ENCODE measurements at regions not wholly inside any gene's neighbourhood (a gene's known extent, or its start where the extent isn't known, plus 50 kb on each side); places are given as distances from the start of the nearest gene placed in this dataset.

GRCh38 chr6:91447081-91447480 lies 860.2 kb upstream of the MAP3K7 start:
- Histone ChIP-seq H3K9me3 (replicated peaks in 1 of 2; ENCODE audit: control insufficient read depth in 1 of 2, insufficient read depth in 1 of 2, low read length in 2 of 2) (no peaks in the 10 kb centered on the region), H3K4me1 (ENCODE audit: control insufficient read depth in 1 of 2, insufficient read depth in 2 of 2, low read length in 2 of 2) (no peaks in the 10 kb centered on the region), H3K79me2 (ENCODE audit: insufficient read depth, low read length) (no peaks in the 10 kb centered on the region), H3K27ac (ENCODE audit: low read depth in 1 of 2, low read length in 2 of 2) (no peak overlapping the region), H3K4me2 (replicated peaks; ENCODE audit: extremely low read depth, low read length, poor library complexity, severe bottlenecking) (no peak overlapping the region), H3K9ac (ENCODE audit: insufficient read depth, low read length, poor library complexity, severe bottlenecking) (no peak overlapping the region), H2AFZ (ENCODE audit: insufficient read depth, low read depth, low read length, poor library complexity, severe bottlenecking) (no peak overlapping the region), H3K27me3 (ENCODE audit: control insufficient read depth in 2 of 2, insufficient read depth in 2 of 2, low read length in 2 of 2) (no peaks in the 10 kb centered on the region), H4K20me1 (ENCODE audit: insufficient read depth, low read length) (no peaks in the 10 kb centered on the region), H3K4me3 (replicated peaks in 1 of 3; ENCODE audit: low read depth in 2 of 3, low read length in 3 of 3) (no peak overlapping the region), H3K36me3 (replicated peaks in 1 of 2; ENCODE audit: control insufficient read depth in 1 of 2, insufficient read depth in 2 of 2, low read length in 2 of 2) (no peaks in the 10 kb centered on the region)
- H3K27me3 Mint-ChIP-seq (ENCODE audit: low read depth in 3 of 3) = peaks cover 0 to 2% (median 0%) of the 10 kb centered on the region in 3 donors
- intact Hi-C loops (cut with micrococcal nuclease) = no loop called here
- H3K4me3 Mint-ChIP-seq = no peak overlapping the region
- no peaks in the 10 kb centered on the region for H3K36me3 Mint-ChIP-seq
- H3K9me3 Mint-ChIP-seq = peaks cover 0 to 3% (median 0%) of the 10 kb centered on the region in 7 donors
- no peak for TF ChIP-seq CTCF (IDR thresholded peaks at IDR 0.05)
- no peak for DNase-seq
- no peak overlapping the region for H3K27ac Mint-ChIP-seq
- H3K4me1 Mint-ChIP-seq = no peaks in the 10 kb centered on the region
- 83% methylated on average over 1 of the region's 2 CpGs for WGBS (ENCODE audit: insufficient coverage)

- Histone ChIP-seq H3K4me3 (replicated peaks in 1 of 3; ENCODE audit: low read depth in 2 of 3, low read length in 3 of 3) (no peak overlapping the region), H3K9me3 (replicated peaks in 1 of 2; ENCODE audit: control insufficient read depth in 1 of 2, insufficient read depth in 1 of 2, low read length in 2 of 2) (peaks cover 0 to 2% of the 10 kb centered on the region in 2 donors), H4K20me1 (ENCODE audit: insufficient read depth, low read length) (no peaks in the 10 kb centered on the region), H3K4me1 (ENCODE audit: control insufficient read depth in 1 of 2, insufficient read depth in 2 of 2, low read length in 2 of 2) (no peaks in the 10 kb centered on the region), H3K79me2 (ENCODE audit: insufficient read depth, low read length) (no peaks in the 10 kb centered on the region), H2AFZ (ENCODE audit: insufficient read depth, low read depth, low read length, poor library complexity, severe bottlenecking) (no peak overlapping the region), H3K27ac (ENCODE audit: low read depth in 1 of 2, low read length in 2 of 2) (no peak overlapping the region), H3K4me2 (replicated peaks; ENCODE audit: extremely low read depth, low read length, poor library complexity, severe bottlenecking) (no peak overlapping the region), H3K27me3 (ENCODE audit: control insufficient read depth in 2 of 2, insufficient read depth in 2 of 2, low read length in 2 of 2) (no peaks in the 10 kb centered on the region), H3K9ac (ENCODE audit: insufficient read depth, low read length, poor library complexity, severe bottlenecking) (no peak overlapping the region), H3K36me3 (replicated peaks in 1 of 2; ENCODE audit: control insufficient read depth in 1 of 2, insufficient read depth in 2 of 2, low read length in 2 of 2) (no peaks in the 10 kb centered on the region)
- no peak for TF ChIP-seq CTCF (IDR thresholded peaks at IDR 0.05)
- peaks cover 0 to 3% (median 0%) of the 10 kb centered on the region in 7 donors for H3K9me3 Mint-ChIP-seq
- no peaks in the 10 kb centered on the region for H3K4me1 Mint-ChIP-seq
- no peak overlapping the region for H3K27ac Mint-ChIP-seq
- intact Hi-C loops (cut with micrococcal nuclease) = no loop called here
- H3K4me3 Mint-ChIP-seq = no peak overlapping the region
- DNase-seq = no peak
- no peaks in the 10 kb centered on the region for H3K36me3 Mint-ChIP-seq
- no peaks in the 10 kb centered on the region for H3K27me3 Mint-ChIP-seq (ENCODE audit: low read depth in 3 of 3)
- WGBS (ENCODE audit: insufficient coverage) = no CpG with 5 or more reads among the region's 1 CpG
Measured at GRCh38 chr6:91443405-91443804, 856.5 kb upstream of the MAP3K7 start.
